ENCODE measurements at regions not wholly inside any gene's neighbourhood (a gene's known extent, or its start where the extent isn't known, plus 50 kb on each side); places are given as distances from the start of the nearest gene placed in this dataset.

DNA sequence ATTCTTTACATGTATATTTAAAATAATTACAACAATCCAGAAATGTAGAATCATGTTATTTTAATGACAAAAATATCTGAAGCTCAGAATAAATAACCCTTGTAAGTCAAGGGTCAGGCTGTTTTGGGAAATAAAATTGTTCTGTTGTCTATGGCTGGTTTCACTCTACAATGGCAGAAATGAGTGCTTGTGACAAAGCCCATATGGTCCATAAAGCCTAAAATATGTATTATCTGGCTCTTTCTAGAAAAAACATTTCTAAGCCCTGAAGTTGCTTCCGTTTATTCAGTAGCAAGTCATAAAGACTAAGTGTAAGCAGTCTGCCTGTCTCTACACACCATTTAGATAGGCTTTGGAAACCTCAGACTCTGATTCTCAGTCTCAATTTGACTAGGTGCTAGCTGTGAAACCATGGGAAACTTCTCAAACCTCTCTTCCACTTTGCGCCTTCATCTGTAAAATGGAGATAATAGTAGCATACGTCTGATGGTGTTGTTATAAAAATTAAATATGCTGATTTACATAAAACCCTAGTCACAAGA lies 365.7 kb upstream of the CA10 start:
- TF ChIP-seq, protein P1, sequence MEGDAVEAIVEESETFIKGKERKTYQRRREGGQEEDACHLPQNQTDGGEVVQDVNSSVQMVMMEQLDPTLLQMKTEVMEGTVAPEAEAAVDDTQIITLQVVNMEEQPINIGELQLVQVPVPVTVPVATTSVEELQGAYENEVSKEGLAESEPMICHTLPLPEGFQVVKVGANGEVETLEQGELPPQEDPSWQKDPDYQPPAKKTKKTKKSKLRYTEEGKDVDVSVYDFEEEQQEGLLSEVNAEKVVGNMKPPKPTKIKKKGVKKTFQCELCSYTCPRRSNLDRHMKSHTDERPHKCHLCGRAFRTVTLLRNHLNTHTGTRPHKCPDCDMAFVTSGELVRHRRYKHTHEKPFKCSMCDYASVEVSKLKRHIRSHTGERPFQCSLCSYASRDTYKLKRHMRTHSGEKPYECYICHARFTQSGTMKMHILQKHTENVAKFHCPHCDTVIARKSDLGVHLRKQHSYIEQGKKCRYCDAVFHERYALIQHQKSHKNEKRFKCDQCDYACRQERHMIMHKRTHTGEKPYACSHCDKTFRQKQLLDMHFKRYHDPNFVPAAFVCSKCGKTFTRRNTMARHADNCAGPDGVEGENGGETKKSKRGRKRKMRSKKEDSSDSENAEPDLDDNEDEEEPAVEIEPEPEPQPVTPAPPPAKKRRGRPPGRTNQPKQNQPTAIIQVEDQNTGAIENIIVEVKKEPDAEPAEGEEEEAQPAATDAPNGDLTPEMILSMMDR (conservative IDR thresholded peaks at IDR 0.05; ENCODE audit: low read depth, low read length) = no peak
- TF ChIP-seq EZH2 (IDR thresholded peaks at IDR 0.05; ENCODE audit: borderline replicate concordance, low read depth, low read length, poor library complexity, severe bottlenecking) = no peak

Data from A673 (cell line).